GM12878 (cell line): ENCODE measurements at regions not wholly inside any gene's neighbourhood (a gene's known extent, or its start where the extent isn't known, plus 50 kb on each side); places are given as distances from the start of the nearest gene placed in this dataset.

Experiments
- ATAC-seq: fragments of 200-7000 bp; cut with Tn5 transposase; 3 replicates; pipeline ENCODE4 v1.9.1; 2020; ENCODE audit warnings: mild to moderate bottlenecking, moderate library complexity
- BruUV-seq: library from RNA; stranded (reverse); fragments of 400-500 nt; replicated peaks from 2 replicates; lab custom pipeline; 2021; lab: Mats Ljungman, UMichigan
- CTCF ChIA-PET: fragments of 300-600 bp; sonication (Branson Sonifier 250); formaldehyde crosslinking; extraction: SDS; loops from one replicate; lab custom pipeline; 2021; ENCODE audit warnings: inconsistent platforms; lab: Yijun Ruan, JAX
- POLR2A ChIA-PET: fragments of 350-600 bp; formaldehyde crosslinking; extraction: SDS; loops from one replicate; lab custom pipeline; 2021; ENCODE audit warnings: inconsistent platforms; lab: Charles Lee
- RAD21 ChIA-PET: fragments of 300-600 bp; sonication (Branson Sonifier 250); formaldehyde crosslinking; loops from one replicate; lab custom pipeline; 2023; ENCODE audit warnings: antibody characterized with exemption; ENCODE audit not compliant: unreplicated experiment; lab: Charles Lee
- SMC1A ChIA-PET: fragments of 300-600 bp; sonication (Branson Sonifier 250); formaldehyde crosslinking; loops from one replicate; lab custom pipeline; 2023; ENCODE audit not compliant: unreplicated experiment, uncharacterized antibody; lab: Charles Lee
- DNase-seq: peaks from one replicate; pipeline ENCODE4 v3.0.0-alpha.2; 2011; ENCODE audit warnings: low read depth, low spot score
- FAIRE-seq: peaks from 3 replicates; lab custom pipeline; 2011; peaks lifted over from hg19 to GRCh38; lab: Jason Lieb, UNC
- H2AFZ ChIP-seq: 2 replicates; pipeline ENCODE4 v1.6.0; 2011; ENCODE audit warnings: low read depth, low read length, control low read depth; ENCODE audit not compliant: control insufficient read depth
- H3K27ac ChIP-seq: 2 replicates; pipeline ENCODE4 v1.5.1; 2011; ENCODE audit warnings: control low read depth; ENCODE audit not compliant: control insufficient read depth, insufficient read depth
- H3K27me3 ChIP-seq, 2 experiments: replicated peaks in 1 of 2; 2 replicates each; pipeline versions ENCODE4 v1.6.0 to v1.6.1; 2011; ENCODE audit warnings: low read length in 1 of 2; ENCODE audit not compliant: control insufficient read depth in 2 of 2, insufficient read depth in 2 of 2
- H3K36me3 ChIP-seq, 2 experiments: 2 replicates each; pipeline ENCODE4 v1.5.1; 2011; ENCODE audit warnings: low read length in 1 of 2; ENCODE audit not compliant: control insufficient read depth in 2 of 2, insufficient read depth in 2 of 2
- H3K4me1 ChIP-seq: 2 replicates; pipeline ENCODE4 v1.6.1; 2011; ENCODE audit warnings: mild to moderate bottlenecking, low read length, moderate library complexity, mixed read lengths; ENCODE audit not compliant: control insufficient read depth, insufficient read depth
- H3K4me2 ChIP-seq: 2 replicates; pipeline ENCODE4 v1.6.0; 2011; ENCODE audit warnings: control low read depth; ENCODE audit not compliant: control insufficient read depth, insufficient read depth
- H3K4me3 ChIP-seq: fragments of 200-600 bp; sonication (generic); 2 replicates; pipeline ENCODE4 v1.5.1; 2016
- H3K79me2 ChIP-seq: 2 replicates; pipeline ENCODE4 v1.6.0; 2011; ENCODE audit warnings: low read length; ENCODE audit not compliant: control insufficient read depth, insufficient read depth
- H3K9ac ChIP-seq: 2 replicates; pipeline ENCODE4 v1.8.0; 2011; ENCODE audit warnings: low read length, control low read depth, mixed read lengths; ENCODE audit not compliant: control insufficient read depth, insufficient read depth
- H3K9me3 ChIP-seq: replicated peaks from 3 replicates; pipeline ENCODE4 v1.5.1; 2011; ENCODE audit warnings: mild to moderate bottlenecking, low read length; ENCODE audit not compliant: control insufficient read depth, insufficient read depth
- H4K20me1 ChIP-seq: 2 replicates; pipeline ENCODE4 v1.6.0; 2011; ENCODE audit not compliant: control insufficient read depth, insufficient read depth
- CBFB ChIP-seq: IDR thresholded peaks from 2 replicates; pipeline ENCODE4 v1.6.1; 2016; ENCODE audit warnings: antibody characterized with exemption, low read depth
- ESRRA ChIP-seq: IDR thresholded peaks from 2 replicates; pipeline ENCODE4 v1.6.1; 2012; ENCODE audit warnings: mild to moderate bottlenecking, low read length, improper control_type of control experiment
- MEF2A ChIP-seq: IDR thresholded peaks from 2 replicates; pipeline ENCODE4 v1.6.1; 2011; ENCODE audit warnings: low read depth, mild to moderate bottlenecking, low read length, moderate library complexity; ENCODE audit not compliant: insufficient read depth
- MTA2 ChIP-seq: fragments of 450-650 bp; IDR thresholded peaks from 2 replicates; pipeline ENCODE4 v1.6.1; 2016; ENCODE audit warnings: low read depth, mild to moderate bottlenecking, moderate library complexity
- MYC ChIP-seq: IDR thresholded peaks from 2 replicates; pipeline ENCODE4 v1.6.1; 2011; ENCODE audit warnings: mild to moderate bottlenecking, low read length, moderate library complexity, inconsistent platforms; ENCODE audit not compliant: insufficient read depth, insufficient replicate concordance, insufficient read length, severe bottlenecking
- SP1 ChIP-seq: IDR thresholded peaks from one replicate; pipeline ENCODE4 v1.6.1; 2011; ENCODE audit warnings: low read depth, low read length
- ZNF622 ChIP-seq: fragments of 450-650 bp; IDR thresholded peaks from 2 replicates; pipeline ENCODE4 v1.6.1; 2017; ENCODE audit warnings: mild to moderate bottlenecking, inconsistent platforms
- WGBS: methylation state at CpG from one replicate; pipeline ENCODE4 v1.1.6; 2016; ENCODE audit warnings: low lambda C conversion rate; ENCODE audit not compliant: insufficient replicate concordance, insufficient coverage; ENCODE audit errors: missing lambda C conversion rate; 5-methylcytosine and 5-hydroxymethylcytosine counted together
- in situ Hi-C: fragments of 300-500 bp; cut with MboI; formaldehyde crosslinking; loops from 9 replicates; pipeline ENCODE4 v1.14.3; 2018; ENCODE audit warnings: mixed read lengths
- intact Hi-C: fragments of 100-400 bp; cut with micrococcal nuclease; formaldehyde crosslinking; loops from one replicate; pipeline ENCODE4 v1.14.2; 2022; ENCODE audit not compliant: unreplicated experiment
- TF ChIP-seq, protein P1 (sequence below): IDR thresholded peaks from 2 replicates; pipeline ENCODE4 v1.6.1; 2012; ENCODE audit warnings: mild to moderate bottlenecking, low read depth, low read length
- TF ChIP-seq, protein P2 (sequence below): fragments of 450-650 bp; formaldehyde crosslinking; IDR thresholded peaks from 2 replicates; pipeline ENCODE4 v1.4.0; 2022; ENCODE audit warnings: mild to moderate bottlenecking, moderate library complexity

GRCh38 chr14:82084813-82085212, 551.2 kb upstream of the SEL1L start:
- FAIRE-seq (no peak), DNase-seq (no peak), ATAC-seq (no peak)
- no peak overlapping the region for H3K27ac ChIP-seq
- no TSS peak for BruUV-seq
- no peak overlapping the region for H3K9ac ChIP-seq
- no peaks in the 10 kb centered on the region; a peak in 1 of 4 replicates for H3K27me3 ChIP-seq
- H2AFZ ChIP-seq = no peak overlapping the region
- no peaks in the 10 kb centered on the region for H3K36me3 ChIP-seq
- H3K4me1 ChIP-seq = no peaks in the 10 kb centered on the region
- CTCF ChIA-PET = no interaction called here
- H3K4me3 ChIP-seq = no peak overlapping the region
- POLR2A ChIA-PET = no interaction called here
- H4K20me1 ChIP-seq = no peaks in the 10 kb centered on the region
- H3K79me2 ChIP-seq = no peaks in the 10 kb centered on the region
- no peak overlapping the region for H3K4me2 ChIP-seq
- SMC1A ChIA-PET = no interaction called here
- RAD21 ChIA-PET = no interaction called here
- intact Hi-C loops = no loop called here
- no peaks in the 10 kb centered on the region for H3K9me3 ChIP-seq
- TF ChIP-seq CBFB (no peak), ESRRA (no peak)
- TF ChIP-seq, protein P1, sequence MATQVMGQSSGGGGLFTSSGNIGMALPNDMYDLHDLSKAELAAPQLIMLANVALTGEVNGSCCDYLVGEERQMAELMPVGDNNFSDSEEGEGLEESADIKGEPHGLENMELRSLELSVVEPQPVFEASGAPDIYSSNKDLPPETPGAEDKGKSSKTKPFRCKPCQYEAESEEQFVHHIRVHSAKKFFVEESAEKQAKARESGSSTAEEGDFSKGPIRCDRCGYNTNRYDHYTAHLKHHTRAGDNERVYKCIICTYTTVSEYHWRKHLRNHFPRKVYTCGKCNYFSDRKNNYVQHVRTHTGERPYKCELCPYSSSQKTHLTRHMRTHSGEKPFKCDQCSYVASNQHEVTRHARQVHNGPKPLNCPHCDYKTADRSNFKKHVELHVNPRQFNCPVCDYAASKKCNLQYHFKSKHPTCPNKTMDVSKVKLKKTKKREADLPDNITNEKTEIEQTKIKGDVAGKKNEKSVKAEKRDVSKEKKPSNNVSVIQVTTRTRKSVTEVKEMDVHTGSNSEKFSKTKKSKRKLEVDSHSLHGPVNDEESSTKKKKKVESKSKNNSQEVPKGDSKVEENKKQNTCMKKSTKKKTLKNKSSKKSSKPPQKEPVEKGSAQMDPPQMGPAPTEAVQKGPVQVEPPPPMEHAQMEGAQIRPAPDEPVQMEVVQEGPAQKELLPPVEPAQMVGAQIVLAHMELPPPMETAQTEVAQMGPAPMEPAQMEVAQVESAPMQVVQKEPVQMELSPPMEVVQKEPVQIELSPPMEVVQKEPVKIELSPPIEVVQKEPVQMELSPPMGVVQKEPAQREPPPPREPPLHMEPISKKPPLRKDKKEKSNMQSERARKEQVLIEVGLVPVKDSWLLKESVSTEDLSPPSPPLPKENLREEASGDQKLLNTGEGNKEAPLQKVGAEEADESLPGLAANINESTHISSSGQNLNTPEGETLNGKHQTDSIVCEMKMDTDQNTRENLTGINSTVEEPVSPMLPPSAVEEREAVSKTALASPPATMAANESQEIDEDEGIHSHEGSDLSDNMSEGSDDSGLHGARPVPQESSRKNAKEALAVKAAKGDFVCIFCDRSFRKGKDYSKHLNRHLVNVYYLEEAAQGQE = peak; percentile 87
- WGBS = 0% methylated on average over 3 of the region's 3 CpGs
- in situ Hi-C loops = no loop called here

DNA sequence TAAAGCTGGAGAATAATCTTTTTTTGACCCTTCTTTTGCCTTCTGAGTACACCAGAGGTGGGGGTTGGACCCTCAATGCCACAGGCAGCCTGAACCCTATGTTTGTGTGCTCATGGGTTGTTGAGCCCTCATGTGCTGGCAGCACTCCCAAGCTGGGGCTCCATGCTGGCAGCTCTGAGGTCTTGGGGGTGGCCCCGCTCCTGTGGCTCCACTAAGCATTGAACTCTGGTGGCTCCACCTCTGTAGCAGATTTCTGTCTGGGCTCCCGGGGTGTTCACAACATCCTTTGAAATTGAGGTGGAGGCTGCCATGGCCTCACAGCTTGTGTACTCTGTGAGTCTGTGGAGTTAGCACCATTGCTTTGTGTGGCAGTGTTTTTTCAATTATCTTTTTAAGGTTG, 557.4 kb upstream of the SEL1L start:
- Histone ChIP-seq H2AFZ (no peak overlapping the region), H3K4me1 (no peaks in the 10 kb centered on the region), H4K20me1 (no peaks in the 10 kb centered on the region), H3K4me3 (no peak overlapping the region), H3K27ac (no peak overlapping the region), H3K36me3 (no peaks in the 10 kb centered on the region), H3K9me3 (no peaks in the 10 kb centered on the region), H3K27me3 (no peaks in the 10 kb centered on the region), H3K79me2 (no peaks in the 10 kb centered on the region), H3K4me2 (no peak overlapping the region), H3K9ac (no peak overlapping the region)
- TF ChIP-seq SP1 (no peak), MYC (no peak), ZNF622 (no peak), MTA2 (no peak), MEF2A (no peak)
- TF ChIP-seq, protein P2, sequence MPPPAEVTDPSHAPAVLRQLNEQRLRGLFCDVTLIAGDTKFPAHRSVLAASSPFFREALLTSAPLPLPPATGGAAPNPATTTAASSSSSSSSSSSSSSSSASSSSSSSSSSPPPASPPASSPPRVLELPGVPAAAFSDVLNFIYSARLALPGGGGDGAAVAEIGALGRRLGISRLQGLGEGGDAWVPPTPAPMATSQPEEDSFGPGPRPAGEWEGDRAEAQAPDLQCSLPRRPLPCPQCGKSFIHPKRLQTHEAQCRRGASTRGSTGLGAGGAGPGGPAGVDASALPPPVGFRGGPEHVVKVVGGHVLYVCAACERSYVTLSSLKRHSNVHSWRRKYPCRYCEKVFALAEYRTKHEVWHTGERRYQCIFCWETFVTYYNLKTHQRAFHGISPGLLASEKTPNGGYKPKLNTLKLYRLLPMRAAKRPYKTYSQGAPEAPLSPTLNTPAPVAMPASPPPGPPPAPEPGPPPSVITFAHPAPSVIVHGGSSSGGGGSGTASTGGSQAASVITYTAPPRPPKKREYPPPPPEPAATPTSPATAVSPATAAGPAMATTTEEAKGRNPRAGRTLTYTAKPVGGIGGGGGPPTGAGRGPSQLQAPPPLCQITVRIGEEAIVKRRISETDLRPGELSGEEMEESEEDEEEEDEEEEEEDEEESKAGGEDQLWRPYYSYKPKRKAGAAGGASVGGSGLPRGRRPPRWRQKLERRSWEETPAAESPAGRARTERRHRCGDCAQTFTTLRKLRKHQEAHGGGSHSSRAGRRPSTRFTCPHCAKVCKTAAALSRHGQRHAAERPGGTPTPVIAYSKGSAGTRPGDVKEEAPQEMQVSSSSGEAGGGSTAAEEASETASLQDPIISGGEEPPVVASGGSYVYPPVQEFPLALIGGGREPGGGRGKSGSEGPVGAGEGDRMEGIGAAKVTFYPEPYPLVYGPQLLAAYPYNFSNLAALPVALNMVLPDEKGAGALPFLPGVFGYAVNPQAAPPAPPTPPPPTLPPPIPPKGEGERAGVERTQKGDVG (CRISPR knock-in tag) = no peak
- intact Hi-C loops = no loop called here
- in situ Hi-C loops = no loop called here
- ATAC-seq (no peak), FAIRE-seq (no peak), DNase-seq (no peak)
- ChIA-PET POLR2A (no interaction called here), CTCF (no interaction called here), RAD21 (no interaction called here), SMC1A (interaction anchor here (0.9 kb wide), 1 partner anchor 9 kb away, joined by 3 read pairs; no protein-coding TSS in a partner anchor)
- BruUV-seq = no TSS peak
- WGBS = 0% methylated on average over 2 of the region's 2 CpGs
